ENCODE measurements at regions not wholly inside any gene's neighbourhood (a gene's known extent, or its start where the extent isn't known, plus 50 kb on each side); places are given as distances from the start of the nearest gene placed in this dataset.

DNA sequence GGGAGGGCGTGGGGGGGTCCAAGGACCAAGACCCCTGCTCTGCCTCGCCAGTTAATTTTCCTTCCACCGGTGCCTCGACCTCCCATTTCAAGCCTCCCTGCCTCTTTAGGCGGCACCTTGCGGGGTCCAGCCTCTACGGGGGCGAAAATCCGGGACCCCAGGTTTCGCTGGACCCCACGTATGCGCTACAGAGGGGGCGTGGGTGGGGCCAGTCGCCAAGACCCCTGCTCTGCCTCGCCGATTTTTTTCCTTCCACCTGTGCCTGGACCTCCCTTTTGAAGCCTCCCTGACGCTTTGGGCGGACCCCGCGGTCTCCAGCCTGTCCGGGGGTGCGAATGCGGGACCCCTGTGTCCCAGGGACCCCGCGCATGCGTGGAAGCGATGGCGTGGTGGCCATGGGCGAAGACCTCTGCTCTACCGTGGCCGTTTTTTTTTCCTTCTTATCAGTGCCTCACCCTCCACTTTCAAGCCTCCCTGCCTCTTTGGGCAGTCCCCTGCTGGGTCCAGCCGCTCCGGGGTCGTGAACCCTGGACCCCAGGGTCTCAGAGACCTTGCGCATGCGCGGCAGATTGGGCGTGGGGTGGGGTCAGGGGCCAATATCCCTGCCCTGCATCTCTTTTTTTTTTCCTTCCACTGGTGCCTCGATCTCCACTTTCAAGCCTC is 324.2 kb downstream of the ALG10 start:
- H3K4me1 ChIP-seq (ENCODE audit: insufficient read depth), result no peaks in the 10 kb centered on the region
- no peak overlapping the region for H3K4me3 ChIP-seq
- H3K9me3 ChIP-seq, result peaks cover 0 to 8% of the 10 kb centered on the region in 2 donors
- TF ChIP-seq CTCF (IDR thresholded peaks at IDR 0.05), result no peak
- TF ChIP-seq EP300 (IDR thresholded peaks at IDR 0.05), result no peak
- no peak for TF ChIP-seq POLR2A (IDR thresholded peaks at IDR 0.05)
- intact Hi-C loops (cut with DNase I), result no loop called here
- no peak overlapping the region for H3K27ac ChIP-seq
- no peak for DNase-seq
- H3K27me3 ChIP-seq, result no peaks in the 10 kb centered on the region
- no peaks in the 10 kb centered on the region for H3K36me3 ChIP-seq
- 46 to 57% (median 55%) methylated on average over 39 of the region's 39 CpGs for WGBS, 3 donors

DNA sequence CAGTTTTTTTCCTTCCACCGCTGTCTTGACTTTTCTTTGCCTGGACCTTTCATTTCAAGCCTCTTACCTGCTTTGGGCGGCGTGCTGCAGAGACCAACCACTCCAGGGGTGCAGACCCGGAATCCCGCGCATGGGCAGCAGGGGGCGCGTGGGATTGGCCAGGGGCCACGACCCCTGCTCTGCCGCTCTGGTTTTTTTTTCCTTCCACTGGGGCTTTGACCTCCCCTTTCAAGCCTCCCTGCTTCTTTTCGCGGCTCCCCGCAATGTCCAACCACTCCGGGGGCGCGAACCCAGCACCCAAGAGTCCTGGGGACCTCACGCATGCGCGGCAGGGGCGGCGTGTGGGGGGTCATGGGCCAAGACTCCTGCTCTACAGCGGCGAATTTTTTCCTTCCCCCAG is 325.1 kb downstream of the ALG10 start:
- TF ChIP-seq POLR2A (IDR thresholded peaks at IDR 0.05), result no peak
- no peak for TF ChIP-seq EP300 (IDR thresholded peaks at IDR 0.05)
- no peak for TF ChIP-seq CTCF (IDR thresholded peaks at IDR 0.05)
- Histone ChIP-seq H3K9me3 (peaks cover 0 to 8% of the 10 kb centered on the region in 2 donors), H3K4me3 (no peak overlapping the region), H3K36me3 (no peaks in the 10 kb centered on the region), H3K27ac (no peak overlapping the region), H3K4me1 (ENCODE audit: insufficient read depth) (no peaks in the 10 kb centered on the region), H3K27me3 (no peaks in the 10 kb centered on the region)
- WGBS, 3 donors, result 42 to 58% (median 52%) methylated on average over 23 of the region's 23 CpGs
- intact Hi-C loops (cut with DNase I), result no loop called here
- no peak for DNase-seq

- H3K4me1 ChIP-seq (ENCODE audit: insufficient read depth), result no peaks in the 10 kb centered on the region
- peaks cover 0 to 8% of the 10 kb centered on the region in 2 donors for H3K9me3 ChIP-seq
- TF ChIP-seq CTCF (IDR thresholded peaks at IDR 0.05) (no peak), POLR2A (IDR thresholded peaks at IDR 0.05) (no peak), EP300 (IDR thresholded peaks at IDR 0.05) (no peak)
- H3K27me3 ChIP-seq, result no peaks in the 10 kb centered on the region
- H3K4me3 ChIP-seq, result no peak overlapping the region
- WGBS, 3 donors, result 67 to 74% (median 70%) methylated on average over 23 of the region's 23 CpGs
- DNase-seq, result no peak
- no peak overlapping the region for H3K27ac ChIP-seq
- intact Hi-C loops (cut with DNase I), result no loop called here
- H3K36me3 ChIP-seq, result no peaks in the 10 kb centered on the region
Observed at GRCh38 chr12:34348064-34348463, 325.8 kb downstream of the ALG10 start.

GRCh38 chr12:34348836-34349672 is 326.8 kb downstream of the ALG10 start:
- no peak for DNase-seq
- TF ChIP-seq POLR2A (IDR thresholded peaks at IDR 0.05), result no peak
- no peak for TF ChIP-seq EP300 (IDR thresholded peaks at IDR 0.05)
- no peak for TF ChIP-seq CTCF (IDR thresholded peaks at IDR 0.05)
- Histone ChIP-seq H3K27ac (no peak overlapping the region), H3K4me1 (ENCODE audit: insufficient read depth) (no peaks in the 10 kb centered on the region), H3K9me3 (peaks cover 0 to 8% of the 10 kb centered on the region in 2 donors), H3K4me3 (no peak overlapping the region), H3K27me3 (no peaks in the 10 kb centered on the region), H3K36me3 (no peaks in the 10 kb centered on the region)
- intact Hi-C loops (cut with DNase I), result no loop called here
- WGBS, 3 donors, result 46 to 58% (median 52%) methylated on average over 50 of the region's 50 CpGs
